HEK293T (cell line): ENCODE measurements at regions not wholly inside any gene's neighbourhood (a gene's known extent, or its start where the extent isn't known, plus 50 kb on each side); places are given as distances from the start of the nearest gene placed in this dataset.

ENCODE experiments used
- CTCF ChIA-PET: fragments of 350-600 bp; formaldehyde crosslinking; extraction: SDS; loops from one replicate; lab custom pipeline; 2021; ENCODE audit warnings: antibody characterized with exemption, inconsistent platforms; lab: Yijun Ruan, JAX
- POLR2A ChIA-PET: fragments of 350-600 bp; formaldehyde crosslinking; extraction: SDS; loops from one replicate; lab custom pipeline; 2020; ENCODE audit warnings: antibody characterized with exemption, inconsistent platforms; lab: Yijun Ruan, JAX
- DNase-seq: peaks from one replicate; pipeline ENCODE4 v3.0.0; 2012; ENCODE audit warnings: mixed read lengths; ENCODE audit errors: extremely low spot score
- ARNT ChIP-seq: fragments of 450-650 bp; IDR thresholded peaks from 2 replicates; pipeline ENCODE4 v1.6.1; 2017; ENCODE audit warnings: mild to moderate bottlenecking
- BHLHE40 ChIP-seq: fragments of 450-650 bp; IDR thresholded peaks from 2 replicates; pipeline ENCODE4 v1.6.1; 2016; ENCODE audit warnings: mild to moderate bottlenecking, moderate library complexity, borderline replicate concordance
- CTBP1 ChIP-seq: fragments of 450-650 bp; IDR thresholded peaks from 2 replicates; pipeline ENCODE4 v1.6.1; 2016; ENCODE audit warnings: borderline replicate concordance
- ELF4 ChIP-seq: fragments of 450-650 bp; IDR thresholded peaks from 2 replicates; pipeline ENCODE4 v1.6.1; 2017; ENCODE audit warnings: antibody characterized with exemption
- FOXA1 ChIP-seq: fragments of 450-650 bp; IDR thresholded peaks from 2 replicates; pipeline ENCODE4 v1.6.1; 2016; ENCODE audit warnings: mild to moderate bottlenecking
- FOXK2 ChIP-seq: fragments of 450-650 bp; IDR thresholded peaks from 2 replicates; pipeline ENCODE4 v1.6.1; 2016; ENCODE audit warnings: mild to moderate bottlenecking
- FOXM1 ChIP-seq: fragments of 450-650 bp; IDR thresholded peaks from 2 replicates; pipeline ENCODE4 v1.6.1; 2017; ENCODE audit warnings: mild to moderate bottlenecking, borderline replicate concordance
- HDGF ChIP-seq: fragments of 450-650 bp; IDR thresholded peaks from 2 replicates; pipeline ENCODE4 v1.6.1; 2017; ENCODE audit warnings: antibody characterized with exemption, borderline replicate concordance
- L3MBTL2 ChIP-seq: fragments of 450-650 bp; conservative IDR thresholded peaks from 2 replicates; pipeline ENCODE4 v1.6.1; 2016; ENCODE audit warnings: mild to moderate bottlenecking
- LEF1 ChIP-seq: fragments of 450-650 bp; IDR thresholded peaks from 2 replicates; pipeline ENCODE4 v1.6.1; 2017; ENCODE audit warnings: mild to moderate bottlenecking, borderline replicate concordance
- NFRKB ChIP-seq: fragments of 450-650 bp; IDR thresholded peaks from 2 replicates; pipeline ENCODE4 v1.6.1; 2016; ENCODE audit warnings: mild to moderate bottlenecking, moderate library complexity
- SP1 ChIP-seq: fragments of 450-650 bp; IDR thresholded peaks from 2 replicates; pipeline ENCODE4 v1.6.1; 2017
- SUZ12 ChIP-seq: fragments of 450-650 bp; IDR thresholded peaks from 2 replicates; pipeline ENCODE4 v1.6.1; 2016; ENCODE audit warnings: mild to moderate bottlenecking
- TARDBP ChIP-seq: fragments of 450-650 bp; IDR thresholded peaks from 2 replicates; pipeline ENCODE4 v1.6.1; 2016
- ZNF384 ChIP-seq: fragments of 450-650 bp; IDR thresholded peaks from 2 replicates; pipeline ENCODE4 v1.6.1; 2016
- TF ChIP-seq, protein P1 (sequence below): fragments of 450-650 bp; IDR thresholded peaks from 2 replicates; pipeline ENCODE4 v1.6.1; 2016

GRCh38 chr5:159785656-159786055 is 130.6 kb upstream of the ADRA1B start:
- no peak for TF ChIP-seq FOXK2
- no peak for TF ChIP-seq CTBP1
- no peak for TF ChIP-seq ZNF384
- no peak for TF ChIP-seq TARDBP
- TF ChIP-seq, protein P1, sequence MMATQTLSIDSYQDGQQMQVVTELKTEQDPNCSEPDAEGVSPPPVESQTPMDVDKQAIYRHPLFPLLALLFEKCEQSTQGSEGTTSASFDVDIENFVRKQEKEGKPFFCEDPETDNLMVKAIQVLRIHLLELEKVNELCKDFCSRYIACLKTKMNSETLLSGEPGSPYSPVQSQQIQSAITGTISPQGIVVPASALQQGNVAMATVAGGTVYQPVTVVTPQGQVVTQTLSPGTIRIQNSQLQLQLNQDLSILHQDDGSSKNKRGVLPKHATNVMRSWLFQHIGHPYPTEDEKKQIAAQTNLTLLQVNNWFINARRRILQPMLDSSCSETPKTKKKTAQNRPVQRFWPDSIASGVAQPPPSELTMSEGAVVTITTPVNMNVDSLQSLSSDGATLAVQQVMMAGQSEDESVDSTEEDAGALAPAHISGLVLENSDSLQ, result no peak
- no peak for TF ChIP-seq SUZ12
- TF ChIP-seq ELF4, result no peak
- no peak for TF ChIP-seq FOXA1
- TF ChIP-seq SP1, result no peak
- no peak for TF ChIP-seq HDGF
- TF ChIP-seq BHLHE40, result no peak
- TF ChIP-seq ARNT, result no peak
- TF ChIP-seq L3MBTL2, result no peak
- DNase-seq, result no peak
- POLR2A ChIA-PET, result no interaction called here
- CTCF ChIA-PET, result no interaction called here

- CTCF ChIA-PET, result no interaction called here
- DNase-seq, result no peak
- POLR2A ChIA-PET, result no interaction called here
- no peak for TF ChIP-seq L3MBTL2
- no peak for TF ChIP-seq BHLHE40
- no peak for TF ChIP-seq HDGF
- TF ChIP-seq FOXM1, result no peak
- no peak for TF ChIP-seq CTBP1
- no peak for TF ChIP-seq LEF1
- no peak for TF ChIP-seq FOXA1
- no peak for TF ChIP-seq FOXK2
- TF ChIP-seq ZNF384, result no peak
- TF ChIP-seq NFRKB, result no peak
- TF ChIP-seq SUZ12, result no peak
- no peak for TF ChIP-seq SP1
- no peak for TF ChIP-seq ELF4
These were observed 130.1 kb upstream of the ADRA1B start for GRCh38 chr5:159786201-159786600.

DNA sequence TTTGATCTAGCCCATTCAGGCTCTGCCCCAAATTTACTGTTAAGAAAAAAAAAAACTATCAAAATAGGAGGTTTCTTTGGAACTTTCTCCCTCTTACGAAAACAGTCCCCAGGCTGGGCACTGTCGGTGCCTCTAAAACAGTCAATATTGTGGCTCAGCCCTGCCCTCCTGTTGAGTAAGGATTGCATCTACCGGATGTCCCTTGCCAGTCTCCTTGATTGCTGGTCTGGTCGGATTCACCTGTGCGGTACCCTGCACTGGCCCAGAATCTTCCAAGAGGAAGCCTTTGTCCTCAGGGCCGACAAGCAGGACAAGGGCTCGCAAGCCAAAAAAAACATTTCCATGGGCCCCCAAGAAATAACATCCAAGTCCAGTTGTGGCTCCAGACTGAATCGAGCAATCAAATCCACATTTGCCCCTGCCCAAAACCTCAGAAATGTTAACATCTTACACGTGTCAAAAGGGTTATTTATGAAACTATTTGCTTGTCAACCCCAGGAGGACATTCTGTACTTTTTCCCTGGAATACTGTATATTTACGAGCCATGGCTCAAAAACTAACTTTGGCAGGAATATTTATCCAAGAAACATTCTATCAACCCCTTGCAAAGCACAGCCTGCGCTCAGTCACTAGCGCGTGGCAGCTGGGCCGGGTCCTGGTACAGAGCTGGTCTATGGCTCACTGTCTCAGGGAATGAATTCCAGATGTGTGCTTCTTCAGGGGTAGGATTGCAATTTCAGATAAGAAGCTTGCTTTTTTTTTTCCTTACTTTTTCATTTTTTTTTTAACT is 129.2 kb upstream of the ADRA1B start:
- ChIA-PET POLR2A (interaction anchor here (0.7 kb wide), 1 partner anchor 31 kb away, joined by 7 read pairs; no protein-coding TSS in a partner anchor), CTCF (interaction anchor here (0.8 to 1.0 kb wide), 2 partner anchors 12 to 339 kb away, joined by 3 to 4 read pairs; no protein-coding TSS in a partner anchor)
- no peak for TF ChIP-seq LEF1
- no peak for TF ChIP-seq FOXA1
- TF ChIP-seq ELF4, result no peak
- TF ChIP-seq L3MBTL2, result no peak
- TF ChIP-seq ZNF384, result no peak
- TF ChIP-seq CTBP1, result no peak
- TF ChIP-seq TARDBP, result no peak
- no peak for TF ChIP-seq FOXK2
- TF ChIP-seq ARNT, result no peak
- TF ChIP-seq, protein P1, result no peak
- TF ChIP-seq SUZ12, result no peak
- TF ChIP-seq BHLHE40, result no peak
- no peak for TF ChIP-seq HDGF
- no peak for TF ChIP-seq SP1
- no peak for TF ChIP-seq NFRKB
- no peak for TF ChIP-seq FOXM1
- no peak for DNase-seq

DNA sequence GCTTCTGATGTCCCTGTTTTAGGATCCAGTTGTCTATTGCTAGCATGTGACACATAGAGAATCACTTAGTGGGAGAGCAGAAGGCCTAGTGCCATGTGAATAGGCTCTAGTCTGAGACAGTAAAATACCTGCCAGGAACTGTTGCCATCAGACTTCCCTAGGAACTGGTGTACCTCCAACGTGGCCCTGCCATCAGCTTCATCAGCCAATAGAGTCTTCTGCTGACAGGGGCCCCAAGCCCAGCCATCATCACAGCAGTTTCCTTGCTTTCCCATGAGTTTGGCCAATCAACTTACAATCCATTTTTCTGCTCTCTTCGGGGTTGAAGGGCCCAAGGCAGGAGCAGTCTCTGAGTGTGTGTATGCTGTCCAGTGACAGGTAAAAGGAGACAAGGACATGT is 128.4 kb upstream of the ADRA1B start:
- POLR2A ChIA-PET, result no interaction called here

GRCh38 chr5:159788835-159789331 is 127.4 kb upstream of the ADRA1B start:
- ChIA-PET CTCF (no interaction called here), POLR2A (no interaction called here)
- DNase-seq, result no peak
- TF ChIP-seq LEF1, result no peak
- TF ChIP-seq ZNF384, result no peak
- TF ChIP-seq ARNT, result no peak
- TF ChIP-seq TARDBP, result no peak
- no peak for TF ChIP-seq ELF4
- no peak for TF ChIP-seq HDGF
- no peak for TF ChIP-seq CTBP1
- no peak for TF ChIP-seq L3MBTL2
- TF ChIP-seq, protein P1, result no peak
- TF ChIP-seq BHLHE40, result no peak
- TF ChIP-seq SUZ12, result no peak
- no peak for TF ChIP-seq FOXK2
- TF ChIP-seq FOXM1, result no peak
- no peak for TF ChIP-seq SP1
- no peak for TF ChIP-seq NFRKB
- no peak for TF ChIP-seq FOXA1

More for the DNA sequence above, 128.4 kb upstream of the ADRA1B start:
- CTCF ChIA-PET, result interaction anchor here (0.5 to 1.0 kb wide), 3 partner anchors 13 to 340 kb away, joined by 3 to 7 read pairs (median 4); no protein-coding TSS in a partner anchor
- TF ChIP-seq ZNF384, result no peak
- TF ChIP-seq ARNT, result no peak
- no peak for TF ChIP-seq FOXM1
- no peak for DNase-seq

DNA sequence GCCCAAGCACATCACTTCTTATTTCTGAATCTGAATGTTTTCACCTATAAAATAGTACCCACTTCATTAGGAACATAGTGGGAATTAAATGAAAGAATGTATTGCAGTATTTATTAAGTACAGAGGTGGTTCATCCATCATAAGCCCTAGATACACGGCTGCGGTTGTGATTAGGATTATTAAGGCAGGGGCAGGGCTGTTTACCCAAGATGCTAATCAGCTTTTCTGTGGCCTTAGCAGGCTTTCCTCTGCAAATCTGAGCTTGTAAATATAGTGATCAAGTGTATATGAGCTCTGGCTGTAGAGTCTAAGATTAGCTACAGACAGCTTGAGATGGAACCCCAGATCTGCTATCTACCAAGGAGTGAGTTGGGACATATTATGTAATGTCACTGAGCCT is 124.1 kb upstream of the ADRA1B start:
- TF ChIP-seq BHLHE40 (no peak), NFRKB (no peak), SP1 (no peak), LEF1 (no peak), CTBP1 (no peak)
- CTCF ChIA-PET, result interaction anchor here (0.6 kb wide), 1 partner anchor 139 kb away, joined by 4 read pairs; no protein-coding TSS in a partner anchor
- no peak for DNase-seq
- POLR2A ChIA-PET, result no interaction called here
